ENCODE measurements at regions not wholly inside any gene's neighbourhood (a gene's known extent, or its start where the extent isn't known, plus 50 kb on each side); places are given as distances from the start of the nearest gene placed in this dataset.

GRCh38 chr20:7087803-7088202, 320.3 kb downstream of the BMP2 start:
- TF ChIP-seq CTCF (tag by site-specific recombination; IDR thresholded peaks at IDR 0.05), result no peak
- no peak for TF ChIP-seq SP7 (tag by site-specific recombination; IDR thresholded peaks at IDR 0.05)
- no peak for TF ChIP-seq ZBTB11 (tag by site-specific recombination; conservative IDR thresholded peaks at IDR 0.05; ENCODE audit: low read depth)
- no peak for TF ChIP-seq ZNF529 (tag by site-specific recombination; IDR thresholded peaks at IDR 0.05; ENCODE audit: insufficient replicate concordance)
- no peak for TF ChIP-seq ZNF2 (tag by site-specific recombination; IDR thresholded peaks at IDR 0.05)
- TF ChIP-seq, protein P1, sequence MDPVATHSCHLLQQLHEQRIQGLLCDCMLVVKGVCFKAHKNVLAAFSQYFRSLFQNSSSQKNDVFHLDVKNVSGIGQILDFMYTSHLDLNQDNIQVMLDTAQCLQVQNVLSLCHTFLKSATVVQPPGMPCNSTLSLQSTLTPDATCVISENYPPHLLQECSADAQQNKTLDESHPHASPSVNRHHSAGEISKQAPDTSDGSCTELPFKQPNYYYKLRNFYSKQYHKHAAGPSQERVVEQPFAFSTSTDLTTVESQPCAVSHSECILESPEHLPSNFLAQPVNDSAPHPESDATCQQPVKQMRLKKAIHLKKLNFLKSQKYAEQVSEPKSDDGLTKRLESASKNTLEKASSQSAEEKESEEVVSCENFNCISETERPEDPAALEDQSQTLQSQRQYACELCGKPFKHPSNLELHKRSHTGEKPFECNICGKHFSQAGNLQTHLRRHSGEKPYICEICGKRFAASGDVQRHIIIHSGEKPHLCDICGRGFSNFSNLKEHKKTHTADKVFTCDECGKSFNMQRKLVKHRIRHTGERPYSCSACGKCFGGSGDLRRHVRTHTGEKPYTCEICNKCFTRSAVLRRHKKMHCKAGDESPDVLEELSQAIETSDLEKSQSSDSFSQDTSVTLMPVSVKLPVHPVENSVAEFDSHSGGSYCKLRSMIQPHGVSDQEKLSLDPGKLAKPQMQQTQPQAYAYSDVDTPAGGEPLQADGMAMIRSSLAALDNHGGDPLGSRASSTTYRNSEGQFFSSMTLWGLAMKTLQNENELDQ (tag by site-specific recombination; IDR thresholded peaks at IDR 0.05; ENCODE audit: low read depth), result no peak
- TF ChIP-seq ZNF174 (tag by site-specific recombination; IDR thresholded peaks at IDR 0.05), result no peak
- no peak for TF ChIP-seq ZNF37A (tag by site-specific recombination; IDR thresholded peaks at IDR 0.05)
- no peak for TF ChIP-seq ZBTB21 (tag by site-specific recombination; IDR thresholded peaks at IDR 0.05)
- no peak for TF ChIP-seq ZNF10 (tag by site-specific recombination; IDR thresholded peaks at IDR 0.05)
